ENCODE measurements at regions not wholly inside any gene's neighbourhood (a gene's known extent, or its start where the extent isn't known, plus 50 kb on each side); places are given as distances from the start of the nearest gene placed in this dataset.

DNA sequence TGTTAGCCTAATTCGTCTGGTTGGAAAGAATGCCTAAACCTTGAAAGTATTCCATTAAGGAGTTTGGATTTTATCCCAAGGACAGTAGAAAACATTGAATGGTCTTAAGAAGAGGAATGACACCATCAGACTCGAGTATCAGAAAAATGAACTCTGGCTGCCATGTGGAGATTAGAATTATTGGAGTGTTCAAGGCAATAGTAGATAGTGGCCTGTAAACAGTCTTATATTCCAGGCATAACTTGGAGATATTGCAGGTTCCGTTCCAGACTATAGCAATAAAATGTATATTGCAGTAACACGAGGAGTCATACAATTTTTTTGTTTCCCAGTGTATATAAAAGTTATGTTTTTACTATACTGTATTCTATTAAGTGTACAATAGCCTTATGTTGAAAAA is 130.9 kb downstream of the GDAP2 start:
- no peaks in the 10 kb centered on the region for H3K9me3 ChIP-seq
- H2AFZ ChIP-seq (ENCODE audit: low read depth), result no peak overlapping the region
- H3K36me3 ChIP-seq (replicated peaks in 1 of 2; ENCODE audit: control insufficient read depth in 1 of 2, insufficient read depth in 2 of 2, low read length in 1 of 2), result no peaks in the 10 kb centered on the region
- H3K9me2 ChIP-seq, result no peaks in the 10 kb centered on the region
- WGBS (ENCODE audit: low lambda C conversion rate), result 65% methylated on average over 4 of the region's 4 CpGs
- H3K4me3 ChIP-seq (ENCODE audit: low read depth in 2 of 2, low read length in 1 of 2), result no peak overlapping the region
- H3K4me1 ChIP-seq (ENCODE audit: control insufficient read depth in 1 of 2, insufficient read depth in 2 of 2, low read depth in 1 of 2, low read length in 1 of 2), result peaks cover 0 to 2% of the 10 kb centered on the region in 2 experiments; a peak in 1 of 4 replicates
- H3K79me2 ChIP-seq (ENCODE audit: insufficient read depth), result no peaks in the 10 kb centered on the region
- no peak overlapping the region for H3K4me2 ChIP-seq
- peaks cover 6% of the 10 kb centered on the region for H3F3A ChIP-seq (replicated peaks; ENCODE audit: insufficient read depth)
- DNase-seq, result no peak
- ChIA-PET CTCF (no interaction called here), POLR2A (no interaction called here)
- TF ChIP-seq SMC3 (IDR thresholded peaks at IDR 0.05; ENCODE audit: low read depth, low read length) (no peak), TAF1 (IDR thresholded peaks at IDR 0.05; ENCODE audit: borderline replicate concordance, low read depth, low read length) (no peak), SIN3A (IDR thresholded peaks at IDR 0.05; ENCODE audit: borderline replicate concordance, low read depth, low read length) (no peak), RCOR1 (IDR thresholded peaks at IDR 0.05; ENCODE audit: low read length) (no peak), RAD21 (IDR thresholded peaks at IDR 0.05; ENCODE audit: low read length) (no peak), TEAD4 (IDR thresholded peaks at IDR 0.05; ENCODE audit: borderline replicate concordance, insufficient read depth) (no peak), FOSL2 (IDR thresholded peaks at IDR 0.05; ENCODE audit: borderline replicate concordance, low read depth) (no peak), EZH2phosphoT487 (IDR thresholded peaks at IDR 0.05; ENCODE audit: borderline replicate concordance, low read depth) (no peak), CHD2 (IDR thresholded peaks at IDR 0.05; ENCODE audit: low read length, partially characterized antibody) (no peak), JUND (IDR thresholded peaks at IDR 0.05) (no peak)
- TF ChIP-seq, protein P1, sequence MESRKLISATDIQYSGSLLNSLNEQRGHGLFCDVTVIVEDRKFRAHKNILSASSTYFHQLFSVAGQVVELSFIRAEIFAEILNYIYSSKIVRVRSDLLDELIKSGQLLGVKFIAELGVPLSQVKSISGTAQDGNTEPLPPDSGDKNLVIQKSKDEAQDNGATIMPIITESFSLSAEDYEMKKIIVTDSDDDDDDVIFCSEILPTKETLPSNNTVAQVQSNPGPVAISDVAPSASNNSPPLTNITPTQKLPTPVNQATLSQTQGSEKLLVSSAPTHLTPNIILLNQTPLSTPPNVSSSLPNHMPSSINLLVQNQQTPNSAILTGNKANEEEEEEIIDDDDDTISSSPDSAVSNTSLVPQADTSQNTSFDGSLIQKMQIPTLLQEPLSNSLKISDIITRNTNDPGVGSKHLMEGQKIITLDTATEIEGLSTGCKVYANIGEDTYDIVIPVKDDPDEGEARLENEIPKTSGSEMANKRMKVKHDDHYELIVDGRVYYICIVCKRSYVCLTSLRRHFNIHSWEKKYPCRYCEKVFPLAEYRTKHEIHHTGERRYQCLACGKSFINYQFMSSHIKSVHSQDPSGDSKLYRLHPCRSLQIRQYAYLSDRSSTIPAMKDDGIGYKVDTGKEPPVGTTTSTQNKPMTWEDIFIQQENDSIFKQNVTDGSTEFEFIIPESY (IDR thresholded peaks at IDR 0.05; ENCODE audit: borderline replicate concordance, low read depth), result no peak
- TF ChIP-seq, protein P2, sequence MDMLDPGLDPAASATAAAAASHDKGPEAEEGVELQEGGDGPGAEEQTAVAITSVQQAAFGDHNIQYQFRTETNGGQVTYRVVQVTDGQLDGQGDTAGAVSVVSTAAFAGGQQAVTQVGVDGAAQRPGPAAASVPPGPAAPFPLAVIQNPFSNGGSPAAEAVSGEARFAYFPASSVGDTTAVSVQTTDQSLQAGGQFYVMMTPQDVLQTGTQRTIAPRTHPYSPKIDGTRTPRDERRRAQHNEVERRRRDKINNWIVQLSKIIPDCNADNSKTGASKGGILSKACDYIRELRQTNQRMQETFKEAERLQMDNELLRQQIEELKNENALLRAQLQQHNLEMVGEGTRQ (IDR thresholded peaks at IDR 0.05; ENCODE audit: borderline replicate concordance, low read depth, low read length), result no peak
- TF ChIP-seq, protein P3, sequence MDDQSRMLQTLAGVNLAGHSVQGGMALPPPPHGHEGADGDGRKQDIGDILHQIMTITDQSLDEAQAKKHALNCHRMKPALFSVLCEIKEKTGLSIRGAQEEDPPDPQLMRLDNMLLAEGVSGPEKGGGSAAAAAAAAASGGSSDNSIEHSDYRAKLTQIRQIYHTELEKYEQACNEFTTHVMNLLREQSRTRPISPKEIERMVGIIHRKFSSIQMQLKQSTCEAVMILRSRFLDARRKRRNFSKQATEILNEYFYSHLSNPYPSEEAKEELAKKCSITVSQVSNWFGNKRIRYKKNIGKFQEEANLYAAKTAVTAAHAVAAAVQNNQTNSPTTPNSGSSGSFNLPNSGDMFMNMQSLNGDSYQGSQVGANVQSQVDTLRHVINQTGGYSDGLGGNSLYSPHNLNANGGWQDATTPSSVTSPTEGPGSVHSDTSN (IDR thresholded peaks at IDR 0.05), result no peak
- TF ChIP-seq, protein P4, sequence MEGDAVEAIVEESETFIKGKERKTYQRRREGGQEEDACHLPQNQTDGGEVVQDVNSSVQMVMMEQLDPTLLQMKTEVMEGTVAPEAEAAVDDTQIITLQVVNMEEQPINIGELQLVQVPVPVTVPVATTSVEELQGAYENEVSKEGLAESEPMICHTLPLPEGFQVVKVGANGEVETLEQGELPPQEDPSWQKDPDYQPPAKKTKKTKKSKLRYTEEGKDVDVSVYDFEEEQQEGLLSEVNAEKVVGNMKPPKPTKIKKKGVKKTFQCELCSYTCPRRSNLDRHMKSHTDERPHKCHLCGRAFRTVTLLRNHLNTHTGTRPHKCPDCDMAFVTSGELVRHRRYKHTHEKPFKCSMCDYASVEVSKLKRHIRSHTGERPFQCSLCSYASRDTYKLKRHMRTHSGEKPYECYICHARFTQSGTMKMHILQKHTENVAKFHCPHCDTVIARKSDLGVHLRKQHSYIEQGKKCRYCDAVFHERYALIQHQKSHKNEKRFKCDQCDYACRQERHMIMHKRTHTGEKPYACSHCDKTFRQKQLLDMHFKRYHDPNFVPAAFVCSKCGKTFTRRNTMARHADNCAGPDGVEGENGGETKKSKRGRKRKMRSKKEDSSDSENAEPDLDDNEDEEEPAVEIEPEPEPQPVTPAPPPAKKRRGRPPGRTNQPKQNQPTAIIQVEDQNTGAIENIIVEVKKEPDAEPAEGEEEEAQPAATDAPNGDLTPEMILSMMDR (IDR thresholded peaks at IDR 0.05), result no peak
- TF ChIP-seq, protein P5, sequence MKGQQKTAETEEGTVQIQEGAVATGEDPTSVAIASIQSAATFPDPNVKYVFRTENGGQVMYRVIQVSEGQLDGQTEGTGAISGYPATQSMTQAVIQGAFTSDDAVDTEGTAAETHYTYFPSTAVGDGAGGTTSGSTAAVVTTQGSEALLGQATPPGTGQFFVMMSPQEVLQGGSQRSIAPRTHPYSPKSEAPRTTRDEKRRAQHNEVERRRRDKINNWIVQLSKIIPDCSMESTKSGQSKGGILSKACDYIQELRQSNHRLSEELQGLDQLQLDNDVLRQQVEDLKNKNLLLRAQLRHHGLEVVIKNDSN (IDR thresholded peaks at IDR 0.05; ENCODE audit: borderline replicate concordance, low read depth), result no peak
- no peaks in the 10 kb centered on the region for H3K27me3 ChIP-seq (ENCODE audit: insufficient read depth)
- H4K20me1 ChIP-seq (ENCODE audit: insufficient read depth), result no peaks in the 10 kb centered on the region
- H3K9ac ChIP-seq, result no peak overlapping the region
- no peak overlapping the region; a peak in 1 of 4 replicates for H3K27ac ChIP-seq (ENCODE audit: low read depth in 2 of 2, low read length in 1 of 2)

Measured in SK-N-SH (cell line).